HepG2 (cell line): ENCODE measurements at regions not wholly inside any gene's neighbourhood (a gene's known extent, or its start where the extent isn't known, plus 50 kb on each side); places are given as distances from the start of the nearest gene placed in this dataset.

Experiments used
- ATAC-seq: fragments of 200-7000 bp; cut with Tn5 transposase; 3 replicates; pipeline ENCODE4 v1.9.1; 2020; ENCODE audit warnings: mild to moderate bottlenecking, moderate library complexity
- BruUV-seq: library from RNA; stranded (reverse); fragments of 400-500 nt; replicated peaks from 2 replicates; lab custom pipeline; 2021; lab: Mats Ljungman, UMichigan
- CTCF ChIA-PET: fragments of 300-600 bp; formaldehyde crosslinking; extraction: SDS; loops from one replicate; lab custom pipeline; 2021; ENCODE audit warnings: low total read pairs, inconsistent platforms, low intra/inter-chr PET ratio; lab: Yijun Ruan, JAX
- POLR2A ChIA-PET: fragments of 350-600 bp; sonication (Branson Sonifier 250); formaldehyde crosslinking; loops from one replicate; lab custom pipeline; 2020; ENCODE audit warnings: antibody characterized with exemption, inconsistent platforms; lab: Yijun Ruan, JAX
- DNase-seq: peaks from one replicate; pipeline ENCODE4 v3.0.0-alpha.2; 2015; ENCODE audit warnings: low spot score
- FAIRE-seq: peaks from 3 replicates; lab custom pipeline; 2011; peaks lifted over from hg19 to GRCh38; lab: Jason Lieb, UNC
- H2AFZ ChIP-seq: one replicate; pipeline ENCODE4 v1.6.1; 2011; ENCODE audit warnings: low read length, inconsistent platforms
- H3K27ac ChIP-seq: fragments of 300-600 bp; 3 replicates; pipeline ENCODE4 v1.8.0; 2011; ENCODE audit warnings: mixed run types, mild to moderate bottlenecking, mixed read lengths, low read length, inconsistent platforms; ENCODE audit not compliant: insufficient read depth; ENCODE audit errors: extremely low read length
- H3K27me3 ChIP-seq, 2 experiments: fragments of 200-600 bp in 1 of 2; 2 replicates in 1 of 2; 3 replicates in 1 of 2; pipeline versions ENCODE4 v1.6.0 to v1.8.0; 2011; ENCODE audit warnings: low read length in 2 of 2, mild to moderate bottlenecking in 2 of 2, moderate library complexity in 2 of 2, inconsistent platforms in 1 of 2; ENCODE audit not compliant: insufficient read depth in 2 of 2, control insufficient read depth in 1 of 2
- H3K36me3 ChIP-seq, 2 experiments: fragments of 200-600 bp in 1 of 2; replicated peaks in 1 of 2; 2 replicates in 1 of 2; 3 replicates in 1 of 2; pipeline versions ENCODE4 v1.5.1 to v1.8.0; 2011; ENCODE audit warnings: low read length in 2 of 2, inconsistent platforms in 1 of 2; ENCODE audit not compliant: insufficient read depth in 2 of 2, control insufficient read depth in 1 of 2
- H3K4me1 ChIP-seq: 2 replicates; pipeline ENCODE4 v1.5.1; 2012; ENCODE audit warnings: low read length, inconsistent platforms; ENCODE audit not compliant: insufficient read depth
- H3K4me2 ChIP-seq: 2 replicates; pipeline ENCODE4 v1.6.0; 2011; ENCODE audit warnings: low read depth, low read length, inconsistent platforms
- H3K4me3 ChIP-seq, 3 experiments: fragments of 200-600 bp in 1 of 3; sonication (generic), shearing (Covaris generic) in 1 of 3; replicated peaks in 1 of 3; 2 replicates each; pipeline ENCODE4 v1.5.1; 2011 to 2016; ENCODE audit warnings: low read length in 3 of 3, inconsistent platforms in 2 of 3, low read depth in 2 of 3, mild to moderate bottlenecking in 2 of 3, control low read depth in 1 of 3, mixed read lengths in 1 of 3; ENCODE audit not compliant: insufficient read depth in 1 of 3
- H3K79me2 ChIP-seq: one replicate; pipeline ENCODE4 v1.6.1; 2011; ENCODE audit warnings: low read length, inconsistent platforms; ENCODE audit not compliant: insufficient read depth
- H3K9ac ChIP-seq: 2 replicates; pipeline ENCODE4 v1.6.0; 2011; ENCODE audit warnings: mild to moderate bottlenecking, low read depth, low read length, inconsistent platforms; ENCODE audit not compliant: insufficient read depth
- H3K9me3 ChIP-seq: 2 replicates; pipeline ENCODE4 v1.5.1; 2012; ENCODE audit warnings: mild to moderate bottlenecking, low read length
- H4K20me1 ChIP-seq: 2 replicates; pipeline ENCODE4 v1.6.0; 2011; ENCODE audit warnings: inconsistent platforms, mild to moderate bottlenecking, low read length, moderate library complexity; ENCODE audit not compliant: insufficient read depth
- ARNT ChIP-seq: fragments of 450-650 bp; IDR thresholded peaks from 2 replicates; pipeline ENCODE4 v1.6.1; 2017
- FOXP1 ChIP-seq, 2 experiments: fragments of 450-650 bp in 1 of 2; IDR thresholded peaks; 2 replicates each; pipeline ENCODE4 v1.6.1; 2017 to 2018; ENCODE audit warnings: antibody characterized with exemption in 1 of 2
- GRHL1 ChIP-seq: sonication (generic); formaldehyde crosslinking; conservative IDR thresholded peaks from 2 replicates; pipeline ENCODE4 v1.8.0; 2022; ENCODE audit warnings: missing genetic modification reagents
- KDM6A ChIP-seq: IDR thresholded peaks from 2 replicates; pipeline ENCODE4 v1.6.1; 2016; ENCODE audit warnings: low read depth
- KLF16 ChIP-seq, 2 experiments: sonication (generic) in 1 of 2; formaldehyde crosslinking in 1 of 2; IDR thresholded peaks; 2 replicates each; pipeline versions ENCODE4 v1.6.1 to v1.8.0; 2016 to 2023; ENCODE audit warnings: missing genetic modification reagents in 2 of 2, missing compliant biosample characterization in 1 of 2
- MBNL3 ChIP-seq: fragments of 250-450 bp; sonication (Bioruptor Pico); conservative IDR thresholded peaks from 2 replicates; pipeline ENCODE4 v1.8.0; 2022; ENCODE audit warnings: mild to moderate bottlenecking, inconsistent platforms
- PHF21A ChIP-seq: sonication (generic); formaldehyde crosslinking; IDR thresholded peaks from 2 replicates; pipeline ENCODE4 v1.5.0; 2020; ENCODE audit warnings: mild to moderate bottlenecking, missing genetic modification reagents
- WGBS: methylation state at CpG from one replicate; pipeline ENCODE4 v1.1.6; 2017; ENCODE audit warnings: low lambda C conversion rate; 5-methylcytosine and 5-hydroxymethylcytosine counted together
- in situ Hi-C: cut with HindIII; loops from 2 replicates; pipeline ENCODE4 v1.10.0; 2017; ENCODE audit warnings: low pct_unique_long_range_greater_than_20kb; ENCODE audit not compliant: extremely low pct_ligation_motif_present
- intact Hi-C: fragments of 100-400 bp; cut with micrococcal nuclease; formaldehyde crosslinking; loops from one replicate; pipeline ENCODE4 v1.10.0; 2022; ENCODE audit not compliant: unreplicated experiment
- TF ChIP-seq, protein P1 (sequence below): sonication (generic); formaldehyde crosslinking; IDR thresholded peaks from 2 replicates; pipeline ENCODE4 v1.8.1; 2023; ENCODE audit warnings: mild to moderate bottlenecking, missing genetic modification reagents, borderline replicate concordance
- TF ChIP-seq, protein P2 (sequence below): sonication (generic); formaldehyde crosslinking; IDR thresholded peaks from 2 replicates; pipeline ENCODE4 v1.5.1; 2020; ENCODE audit warnings: mild to moderate bottlenecking, missing genetic modification reagents, moderate library complexity
- TF ChIP-seq, protein P3 (sequence below): IDR thresholded peaks from 2 replicates; pipeline ENCODE4 v1.6.1; 2012; ENCODE audit warnings: low read length, improper control_type of control experiment

DNA sequence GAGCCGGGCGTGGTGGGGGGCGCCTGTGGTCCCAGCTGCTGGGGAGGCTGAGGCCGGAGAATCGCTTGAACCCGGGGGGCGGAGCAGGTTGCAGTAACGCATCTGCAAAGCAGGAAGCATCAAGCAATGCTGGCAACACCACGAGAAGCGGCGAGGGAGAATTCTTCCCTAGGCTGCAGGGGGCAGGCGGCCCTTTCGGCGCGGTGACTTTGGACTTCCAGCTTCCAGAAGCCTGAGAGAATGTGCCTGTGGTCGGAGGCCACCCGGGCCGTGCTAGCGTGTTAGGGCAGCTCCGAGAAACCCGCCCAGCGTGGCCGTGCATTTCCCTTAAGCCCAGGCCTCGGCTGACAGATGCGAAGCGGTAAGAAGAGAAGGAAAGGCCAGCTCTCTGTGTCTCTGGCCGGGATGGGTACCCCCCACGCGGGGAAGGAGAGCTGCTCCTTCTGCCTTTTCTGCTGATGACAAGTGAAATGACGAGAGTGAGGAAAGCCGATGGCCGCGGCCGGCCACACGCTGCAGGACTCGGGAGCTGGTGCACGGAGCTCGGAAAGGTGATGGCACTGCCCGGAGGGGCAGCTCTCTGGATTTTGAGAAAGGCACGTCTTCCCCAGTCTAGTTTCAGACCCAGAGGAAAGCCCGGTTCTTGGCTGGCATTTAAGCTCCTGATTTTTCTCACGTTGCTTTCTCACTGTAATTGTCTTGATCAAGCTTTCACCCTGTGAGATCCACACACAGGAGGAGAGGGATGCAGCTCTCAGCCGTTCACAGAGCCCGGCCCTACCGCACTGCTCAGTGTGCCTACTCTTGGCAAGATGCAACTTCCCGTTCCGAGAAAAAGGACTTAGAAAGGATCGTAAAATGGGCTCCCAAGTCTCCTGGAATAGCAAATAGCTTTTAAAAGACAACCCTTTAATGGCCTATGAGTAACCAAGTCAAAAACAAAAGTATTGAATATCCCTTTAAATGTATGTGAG lies 68.3 kb upstream of the EXOC2 start:
- Histone ChIP-seq H3K4me1 (no peaks in the 10 kb centered on the region), H3K4me2 (no peak overlapping the region), H3K79me2 (no peaks in the 10 kb centered on the region), H3K27me3 (peaks cover 5 to 65% of the 10 kb centered on the region in 2 experiments; a peak in 4 of 5 replicates), H4K20me1 (no peaks in the 10 kb centered on the region), H3K27ac (no peak overlapping the region), H3K9ac (no peak overlapping the region), H3K4me3 (no peak overlapping the region), H3K36me3 (no peaks in the 10 kb centered on the region), H2AFZ (no peak overlapping the region), H3K9me3 (no peaks in the 10 kb centered on the region)
- no TSS peak for BruUV-seq
- in situ Hi-C loops (no loop called here), intact Hi-C loops (no loop called here)
- 57% methylated on average over 40 of the region's 48 CpGs for WGBS
- ChIA-PET POLR2A (no interaction called here), CTCF (no interaction called here)
- DNase-seq (no peak), ATAC-seq (no peak), FAIRE-seq (no peak)
- TF ChIP-seq, protein P1, sequence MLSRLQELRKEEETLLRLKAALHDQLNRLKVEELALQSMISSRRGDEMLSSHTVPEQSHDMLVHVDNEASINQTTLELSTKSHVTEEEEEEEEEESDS (CRISPR knock-in tag), result no peak
- TF ChIP-seq, protein P2, sequence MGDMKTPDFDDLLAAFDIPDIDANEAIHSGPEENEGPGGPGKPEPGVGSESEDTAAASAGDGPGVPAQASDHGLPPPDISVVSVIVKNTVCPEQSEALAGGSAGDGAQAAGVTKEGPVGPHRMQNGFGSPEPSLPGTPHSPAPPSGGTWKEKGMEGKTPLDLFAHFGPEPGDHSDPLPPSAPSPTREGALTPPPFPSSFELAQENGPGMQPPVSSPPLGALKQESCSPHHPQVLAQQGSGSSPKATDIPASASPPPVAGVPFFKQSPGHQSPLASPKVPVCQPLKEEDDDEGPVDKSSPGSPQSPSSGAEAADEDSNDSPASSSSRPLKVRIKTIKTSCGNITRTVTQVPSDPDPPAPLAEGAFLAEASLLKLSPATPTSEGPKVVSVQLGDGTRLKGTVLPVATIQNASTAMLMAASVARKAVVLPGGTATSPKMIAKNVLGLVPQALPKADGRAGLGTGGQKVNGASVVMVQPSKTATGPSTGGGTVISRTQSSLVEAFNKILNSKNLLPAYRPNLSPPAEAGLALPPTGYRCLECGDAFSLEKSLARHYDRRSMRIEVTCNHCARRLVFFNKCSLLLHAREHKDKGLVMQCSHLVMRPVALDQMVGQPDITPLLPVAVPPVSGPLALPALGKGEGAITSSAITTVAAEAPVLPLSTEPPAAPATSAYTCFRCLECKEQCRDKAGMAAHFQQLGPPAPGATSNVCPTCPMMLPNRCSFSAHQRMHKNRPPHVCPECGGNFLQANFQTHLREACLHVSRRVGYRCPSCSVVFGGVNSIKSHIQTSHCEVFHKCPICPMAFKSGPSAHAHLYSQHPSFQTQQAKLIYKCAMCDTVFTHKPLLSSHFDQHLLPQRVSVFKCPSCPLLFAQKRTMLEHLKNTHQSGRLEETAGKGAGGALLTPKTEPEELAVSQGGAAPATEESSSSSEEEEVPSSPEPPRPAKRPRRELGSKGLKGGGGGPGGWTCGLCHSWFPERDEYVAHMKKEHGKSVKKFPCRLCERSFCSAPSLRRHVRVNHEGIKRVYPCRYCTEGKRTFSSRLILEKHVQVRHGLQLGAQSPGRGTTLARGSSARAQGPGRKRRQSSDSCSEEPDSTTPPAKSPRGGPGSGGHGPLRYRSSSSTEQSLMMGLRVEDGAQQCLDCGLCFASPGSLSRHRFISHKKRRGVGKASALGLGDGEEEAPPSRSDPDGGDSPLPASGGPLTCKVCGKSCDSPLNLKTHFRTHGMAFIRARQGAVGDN, result no peak
- TF ChIP-seq FOXP1 (IDR thresholded peaks at IDR 0.05) (no peak), FOXP1 (CRISPR knock-in tag; IDR thresholded peaks at IDR 0.05) (no peak), KDM6A (CRISPR knock-in tag) (no peak), KLF16 (CRISPR knock-in tag; IDR thresholded peaks at IDR 0.05) (no peak), PHF21A (CRISPR knock-in tag) (no peak), ARNT (no peak), MBNL3 (no peak), GRHL1 (CRISPR knock-in tag) (no peak)
- TF ChIP-seq, protein P3, sequence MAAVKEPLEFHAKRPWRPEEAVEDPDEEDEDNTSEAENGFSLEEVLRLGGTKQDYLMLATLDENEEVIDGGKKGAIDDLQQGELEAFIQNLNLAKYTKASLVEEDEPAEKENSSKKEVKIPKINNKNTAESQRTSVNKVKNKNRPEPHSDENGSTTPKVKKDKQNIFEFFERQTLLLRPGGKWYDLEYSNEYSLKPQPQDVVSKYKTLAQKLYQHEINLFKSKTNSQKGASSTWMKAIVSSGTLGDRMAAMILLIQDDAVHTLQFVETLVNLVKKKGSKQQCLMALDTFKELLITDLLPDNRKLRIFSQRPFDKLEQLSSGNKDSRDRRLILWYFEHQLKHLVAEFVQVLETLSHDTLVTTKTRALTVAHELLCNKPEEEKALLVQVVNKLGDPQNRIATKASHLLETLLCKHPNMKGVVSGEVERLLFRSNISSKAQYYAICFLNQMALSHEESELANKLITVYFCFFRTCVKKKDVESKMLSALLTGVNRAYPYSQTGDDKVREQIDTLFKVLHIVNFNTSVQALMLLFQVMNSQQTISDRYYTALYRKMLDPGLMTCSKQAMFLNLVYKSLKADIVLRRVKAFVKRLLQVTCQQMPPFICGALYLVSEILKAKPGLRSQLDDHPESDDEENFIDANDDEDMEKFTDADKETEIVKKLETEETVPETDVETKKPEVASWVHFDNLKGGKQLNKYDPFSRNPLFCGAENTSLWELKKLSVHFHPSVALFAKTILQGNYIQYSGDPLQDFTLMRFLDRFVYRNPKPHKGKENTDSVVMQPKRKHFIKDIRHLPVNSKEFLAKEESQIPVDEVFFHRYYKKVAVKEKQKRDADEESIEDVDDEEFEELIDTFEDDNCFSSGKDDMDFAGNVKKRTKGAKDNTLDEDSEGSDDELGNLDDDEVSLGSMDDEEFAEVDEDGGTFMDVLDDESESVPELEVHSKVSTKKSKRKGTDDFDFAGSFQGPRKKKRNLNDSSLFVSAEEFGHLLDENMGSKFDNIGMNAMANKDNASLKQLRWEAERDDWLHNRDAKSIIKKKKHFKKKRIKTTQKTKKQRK, result no peak
